ENCODE measurements at regions not wholly inside any gene's neighbourhood (a gene's known extent, or its start where the extent isn't known, plus 50 kb on each side); places are given as distances from the start of the nearest gene placed in this dataset.
A peak's percentile ranks its signal among the peaks of the same experiment; 100 is the strongest.
"Not testable (repeated sequence)": the region's sequence is repeated elsewhere in the genome, so short reads cannot be mapped to it uniquely, and the experiment has no call there.

DNA sequence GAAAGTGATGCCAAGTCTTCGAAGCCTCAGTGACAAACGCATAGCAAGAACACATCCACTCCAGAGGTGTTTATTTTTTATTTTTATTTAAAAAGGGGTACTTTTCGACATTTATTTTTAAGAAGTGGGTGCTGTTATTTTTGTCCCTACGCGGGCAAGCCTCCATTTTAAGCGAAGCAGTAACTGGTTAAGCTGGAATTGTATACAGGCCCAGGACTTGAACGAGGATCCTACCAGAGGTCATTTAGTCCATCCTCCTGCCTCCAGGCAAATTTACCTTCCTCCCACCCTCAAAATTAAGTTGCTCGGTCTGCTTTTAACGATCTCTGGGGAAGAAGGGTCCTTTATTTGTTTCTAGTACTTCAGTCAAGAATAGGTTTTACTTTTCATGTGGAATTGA is 130.6 kb upstream of the PLEKHM1 start:
- FAIRE-seq; DNase-seq (ENCODE audit: low spot score); H3K79me2 ChIP-seq (ENCODE audit: insufficient read depth, low read length); POLR2A ChIA-PET; H3K9me3 ChIP-seq (ENCODE audit: low read length); H3K27me3 ChIP-seq (ENCODE audit: control insufficient read depth in 1 of 2, insufficient read depth in 2 of 2, low read length in 2 of 2); CTCF ChIA-PET (ENCODE audit: low intra/inter-chr PET ratio, low total read pairs); H2AFZ ChIP-seq (ENCODE audit: low read length); in situ Hi-C loops (cut with HindIII; ENCODE audit: extremely low pct_ligation_motif_present, low pct_unique_long_range_greater_than_20kb); H4K20me1 ChIP-seq (ENCODE audit: insufficient read depth, low read length); H3K27ac ChIP-seq (ENCODE audit: extremely low read length, insufficient read depth, low read length); H3K9ac ChIP-seq (ENCODE audit: insufficient read depth, low read depth, low read length); intact Hi-C loops (cut with micrococcal nuclease; ENCODE audit: unreplicated experiment); H3K4me3 ChIP-seq (replicated peaks in 1 of 3; ENCODE audit: insufficient read depth in 1 of 3, low read depth in 2 of 3, low read length in 3 of 3); H3K36me3 ChIP-seq (replicated peaks in 1 of 2; ENCODE audit: control insufficient read depth in 1 of 2, insufficient read depth in 2 of 2, low read length in 2 of 2); H3K4me1 ChIP-seq (ENCODE audit: insufficient read depth, low read length); ATAC-seq; BruUV-seq (replicated peaks): not testable (repeated sequence)
- peak overlapping the region; percentile 32; the same call in 1 of the 2 replicates for H3K4me2 ChIP-seq (ENCODE audit: low read depth, low read length)
- 60% methylated on average over 7 of the region's 9 CpGs for WGBS (ENCODE audit: low lambda C conversion rate)

DNA sequence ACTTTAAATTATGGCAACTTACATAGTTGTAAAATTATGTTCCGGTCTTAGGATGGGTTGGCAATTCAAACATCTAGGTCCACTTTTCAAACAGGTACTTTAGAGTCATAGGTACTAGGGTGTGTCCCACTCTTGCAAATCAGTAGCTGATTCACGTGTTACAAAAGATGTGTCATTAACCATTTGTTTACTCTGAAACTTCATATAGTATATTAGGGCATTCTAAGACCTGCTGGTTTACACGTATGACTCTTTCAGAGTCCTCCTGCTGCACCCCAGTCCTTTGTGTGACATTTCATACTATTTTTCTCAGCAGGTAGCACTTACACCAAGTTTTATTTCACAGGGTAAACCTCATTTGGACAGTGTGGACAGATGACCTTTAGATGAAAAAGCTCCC is 131.8 kb upstream of the PLEKHM1 start:
- H3K27ac ChIP-seq (ENCODE audit: extremely low read length, insufficient read depth, low read length); H3K9me3 ChIP-seq (ENCODE audit: low read length); DNase-seq (ENCODE audit: low spot score); ATAC-seq; H3K4me2 ChIP-seq (ENCODE audit: low read depth, low read length); BruUV-seq (replicated peaks); H3K79me2 ChIP-seq (ENCODE audit: insufficient read depth, low read length); H3K36me3 ChIP-seq (replicated peaks in 1 of 2; ENCODE audit: control insufficient read depth in 1 of 2, insufficient read depth in 2 of 2, low read length in 2 of 2); FAIRE-seq; H3K9ac ChIP-seq (ENCODE audit: insufficient read depth, low read depth, low read length); POLR2A ChIA-PET; H3K4me3 ChIP-seq (replicated peaks in 1 of 3; ENCODE audit: insufficient read depth in 1 of 3, low read depth in 2 of 3, low read length in 3 of 3); CTCF ChIA-PET (ENCODE audit: low intra/inter-chr PET ratio, low total read pairs); in situ Hi-C loops (cut with HindIII; ENCODE audit: extremely low pct_ligation_motif_present, low pct_unique_long_range_greater_than_20kb); H3K27me3 ChIP-seq (ENCODE audit: control insufficient read depth in 1 of 2, insufficient read depth in 2 of 2, low read length in 2 of 2); H4K20me1 ChIP-seq (ENCODE audit: insufficient read depth, low read length); H3K4me1 ChIP-seq (ENCODE audit: insufficient read depth, low read length); intact Hi-C loops (cut with micrococcal nuclease; ENCODE audit: unreplicated experiment); H2AFZ ChIP-seq (ENCODE audit: low read length): not testable (repeated sequence)
- 86% methylated on average over 3 of the region's 3 CpGs for WGBS (ENCODE audit: low lambda C conversion rate)

DNA sequence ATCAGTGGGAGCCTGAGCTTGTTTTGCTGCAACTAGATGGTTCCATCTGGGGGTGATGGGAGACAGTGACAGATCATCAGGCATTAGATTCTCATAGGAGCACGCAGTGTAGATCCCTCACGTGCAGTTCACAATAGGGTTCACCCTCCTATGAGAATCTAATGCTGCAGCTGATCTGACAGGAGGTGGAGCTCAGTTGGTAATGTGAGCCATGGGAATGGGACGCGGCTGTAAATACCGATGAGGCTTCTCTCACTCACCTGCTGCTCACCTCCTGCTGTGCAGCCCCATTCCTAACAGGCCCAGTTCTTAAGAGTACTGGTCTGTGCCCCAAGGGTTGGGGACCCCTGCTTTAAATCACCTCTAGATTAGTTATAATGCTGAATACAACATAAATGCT is 137.5 kb upstream of the PLEKHM1 start:
- intact Hi-C loops (cut with micrococcal nuclease; ENCODE audit: unreplicated experiment) (no loop called here), in situ Hi-C loops (cut with HindIII; ENCODE audit: extremely low pct_ligation_motif_present, low pct_unique_long_range_greater_than_20kb) (no loop called here)
- Histone ChIP-seq H3K4me2 (ENCODE audit: low read depth, low read length) (no peak overlapping the region), H3K9me3 (ENCODE audit: low read length) (no peaks in the 10 kb centered on the region), H3K36me3 (replicated peaks in 1 of 2; ENCODE audit: control insufficient read depth in 1 of 2, insufficient read depth in 2 of 2, low read length in 2 of 2) (peaks cover 12 to 32% of the 10 kb centered on the region in 2 experiments), H3K27ac (ENCODE audit: extremely low read length, insufficient read depth, low read length) (no peak overlapping the region), H3K79me2 (ENCODE audit: insufficient read depth, low read length) (no peaks in the 10 kb centered on the region), H3K4me3 (replicated peaks in 1 of 3; ENCODE audit: insufficient read depth in 1 of 3, low read depth in 2 of 3, low read length in 3 of 3) (no peak overlapping the region), H2AFZ (ENCODE audit: low read length) (no peak overlapping the region), H3K27me3 (ENCODE audit: control insufficient read depth in 1 of 2, insufficient read depth in 2 of 2, low read length in 2 of 2) (no peaks in the 10 kb centered on the region), H4K20me1 (ENCODE audit: insufficient read depth, low read length) (no peaks in the 10 kb centered on the region), H3K4me1 (ENCODE audit: insufficient read depth, low read length) (no peaks in the 10 kb centered on the region), H3K9ac (ENCODE audit: insufficient read depth, low read depth, low read length) (no peak overlapping the region)
- ATAC-seq (no peak), FAIRE-seq (no peak), DNase-seq (ENCODE audit: low spot score) (no peak)
- no TSS peak for BruUV-seq (replicated peaks)
- POLR2A ChIA-PET: no interaction called here
- WGBS (ENCODE audit: low lambda C conversion rate): 95% methylated on average over 5 of the region's 5 CpGs
- CTCF ChIA-PET (ENCODE audit: low intra/inter-chr PET ratio, low total read pairs): no interaction called here
- TF ChIP-seq, protein P1, sequence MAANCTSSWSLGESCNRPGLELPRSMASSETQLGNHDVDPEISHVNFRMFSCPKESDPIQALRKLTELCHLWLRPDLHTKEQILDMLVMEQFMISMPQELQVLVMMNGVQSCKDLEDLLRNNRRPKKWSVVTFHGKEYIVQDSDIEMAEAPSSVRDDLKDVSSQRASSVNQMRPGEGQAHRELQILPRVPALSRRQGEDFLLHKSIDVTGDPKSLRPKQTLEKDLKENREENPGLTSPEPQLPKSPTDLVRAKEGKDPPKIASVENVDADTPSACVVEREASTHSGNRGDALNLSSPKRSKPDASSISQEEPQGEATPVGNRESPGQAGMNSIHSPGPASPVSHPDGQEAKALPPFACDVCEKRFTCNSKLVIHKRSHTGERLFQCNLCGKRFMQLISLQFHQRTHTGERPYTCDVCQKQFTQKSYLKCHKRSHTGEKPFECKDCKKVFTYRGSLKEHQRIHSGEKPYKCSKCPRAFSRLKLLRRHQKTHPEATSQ (CRISPR knock-in tag; IDR thresholded peaks at IDR 0.05; ENCODE audit: borderline replicate concordance): no peak
- TF ChIP-seq, protein P2, sequence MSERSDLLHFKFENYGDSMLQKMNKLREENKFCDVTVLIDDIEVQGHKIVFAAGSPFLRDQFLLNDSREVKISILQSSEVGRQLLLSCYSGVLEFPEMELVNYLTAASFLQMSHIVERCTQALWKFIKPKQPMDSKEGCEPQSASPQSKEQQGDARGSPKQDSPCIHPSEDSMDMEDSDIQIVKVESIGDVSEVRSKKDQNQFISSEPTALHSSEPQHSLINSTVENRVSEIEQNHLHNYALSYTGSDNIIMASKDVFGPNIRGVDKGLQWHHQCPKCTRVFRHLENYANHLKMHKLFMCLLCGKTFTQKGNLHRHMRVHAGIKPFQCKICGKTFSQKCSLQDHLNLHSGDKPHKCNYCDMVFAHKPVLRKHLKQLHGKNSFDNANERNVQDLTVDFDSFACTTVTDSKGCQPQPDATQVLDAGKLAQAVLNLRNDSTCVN (CRISPR knock-in tag; IDR thresholded peaks at IDR 0.05; ENCODE audit: borderline replicate concordance): no peak
- TF ChIP-seq ZNF224 (CRISPR knock-in tag; IDR thresholded peaks at IDR 0.05): no peak
- TF ChIP-seq, protein P3, sequence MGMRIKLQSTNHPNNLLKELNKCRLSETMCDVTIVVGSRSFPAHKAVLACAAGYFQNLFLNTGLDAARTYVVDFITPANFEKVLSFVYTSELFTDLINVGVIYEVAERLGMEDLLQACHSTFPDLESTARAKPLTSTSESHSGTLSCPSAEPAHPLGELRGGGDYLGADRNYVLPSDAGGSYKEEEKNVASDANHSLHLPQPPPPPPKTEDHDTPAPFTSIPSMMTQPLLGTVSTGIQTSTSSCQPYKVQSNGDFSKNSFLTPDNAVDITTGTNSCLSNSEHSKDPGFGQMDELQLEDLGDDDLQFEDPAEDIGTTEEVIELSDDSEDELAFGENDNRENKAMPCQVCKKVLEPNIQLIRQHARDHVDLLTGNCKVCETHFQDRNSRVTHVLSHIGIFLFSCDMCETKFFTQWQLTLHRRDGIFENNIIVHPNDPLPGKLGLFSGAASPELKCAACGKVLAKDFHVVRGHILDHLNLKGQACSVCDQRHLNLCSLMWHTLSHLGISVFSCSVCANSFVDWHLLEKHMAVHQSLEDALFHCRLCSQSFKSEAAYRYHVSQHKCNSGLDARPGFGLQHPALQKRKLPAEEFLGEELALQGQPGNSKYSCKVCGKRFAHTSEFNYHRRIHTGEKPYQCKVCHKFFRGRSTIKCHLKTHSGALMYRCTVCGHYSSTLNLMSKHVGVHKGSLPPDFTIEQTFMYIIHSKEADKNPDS (CRISPR knock-in tag; IDR thresholded peaks at IDR 0.05): no peak
- TF ChIP-seq, protein P4, sequence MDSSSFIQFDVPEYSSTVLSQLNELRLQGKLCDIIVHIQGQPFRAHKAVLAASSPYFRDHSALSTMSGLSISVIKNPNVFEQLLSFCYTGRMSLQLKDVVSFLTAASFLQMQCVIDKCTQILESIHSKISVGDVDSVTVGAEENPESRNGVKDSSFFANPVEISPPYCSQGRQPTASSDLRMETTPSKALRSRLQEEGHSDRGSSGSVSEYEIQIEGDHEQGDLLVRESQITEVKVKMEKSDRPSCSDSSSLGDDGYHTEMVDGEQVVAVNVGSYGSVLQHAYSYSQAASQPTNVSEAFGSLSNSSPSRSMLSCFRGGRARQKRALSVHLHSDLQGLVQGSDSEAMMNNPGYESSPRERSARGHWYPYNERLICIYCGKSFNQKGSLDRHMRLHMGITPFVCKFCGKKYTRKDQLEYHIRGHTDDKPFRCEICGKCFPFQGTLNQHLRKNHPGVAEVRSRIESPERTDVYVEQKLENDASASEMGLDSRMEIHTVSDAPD (CRISPR knock-in tag; IDR thresholded peaks at IDR 0.05): no peak
